GM23338 (cell line): ENCODE measurements at regions not wholly inside any gene's neighbourhood (a gene's known extent, or its start where the extent isn't known, plus 50 kb on each side); places are given as distances from the start of the nearest gene placed in this dataset.

Experiments used
- ATAC-seq: fragments of 200-7000 bp; cut with Tn5 transposase; 3 replicates; pipeline ENCODE4 v1.9.1; 2020
- DNase-seq: peaks from one replicate; pipeline ENCODE4 v3.0.0-alpha.2; 2015; ENCODE audit warnings: low spot score
- H2AFZ ChIP-seq: fragments of 200-600 bp; sonication (generic); 2 replicates; pipeline ENCODE4 v1.8.0; 2016; ENCODE audit warnings: antibody characterized with exemption, mild to moderate bottlenecking, moderate library complexity
- H3F3A ChIP-seq: fragments of 200-600 bp; sonication (generic); replicated peaks from 2 replicates; pipeline ENCODE4 v1.8.0; 2017; ENCODE audit warnings: antibody characterized with exemption, mixed run types, low read depth
- H3K27ac ChIP-seq: fragments of 200-600 bp; sonication (generic); 2 replicates; pipeline ENCODE4 v1.6.1; 2016; ENCODE audit warnings: low read depth
- H3K27me3 ChIP-seq: fragments of 200-600 bp; sonication (generic); 2 replicates; pipeline ENCODE4 v1.8.0; 2016; ENCODE audit warnings: mild to moderate bottlenecking, mixed run types, moderate library complexity; ENCODE audit not compliant: insufficient read depth
- H3K36me3 ChIP-seq: fragments of 200-600 bp; sonication (generic); 2 replicates; pipeline ENCODE4 v1.8.0; 2016; ENCODE audit warnings: mild to moderate bottlenecking; ENCODE audit not compliant: insufficient read depth
- H3K4me1 ChIP-seq: fragments of 200-600 bp; sonication (generic); 2 replicates; pipeline ENCODE4 v1.8.0; 2016; ENCODE audit warnings: mild to moderate bottlenecking, moderate library complexity; ENCODE audit not compliant: insufficient read depth
- H3K4me2 ChIP-seq: fragments of 200-600 bp; sonication (generic); 2 replicates; pipeline ENCODE4 v1.7.1; 2017; ENCODE audit warnings: mixed run types
- H3K4me3 ChIP-seq: fragments of 200-600 bp; sonication (generic); 2 replicates; pipeline ENCODE4 v1.6.1; 2016; ENCODE audit warnings: mixed run types
- H3K79me2 ChIP-seq: fragments of 200-600 bp; sonication (generic); replicated peaks from 2 replicates; pipeline ENCODE4 v1.8.0; 2017; ENCODE audit warnings: mild to moderate bottlenecking; ENCODE audit not compliant: insufficient read depth
- H3K9me2 ChIP-seq: fragments of 200-600 bp; sonication (generic); 2 replicates; pipeline ENCODE4 v1.8.0; 2017; ENCODE audit not compliant: insufficient read depth
- H4K20me1 ChIP-seq: fragments of 200-600 bp; sonication (generic); replicated peaks from 2 replicates; pipeline ENCODE4 v1.8.0; 2017; ENCODE audit warnings: mild to moderate bottlenecking; ENCODE audit not compliant: insufficient read depth
- H3K27ac Mint-ChIP-seq: 2 replicates; pipeline ENCODE4 v1.8.0; 2020; ENCODE audit warnings: inconsistent platforms, mild to moderate bottlenecking, moderate library complexity, mixed read lengths
- H3K27me3 Mint-ChIP-seq: 3 replicates; pipeline ENCODE4 v1.8.0; 2022; ENCODE audit warnings: low read depth, mild to moderate bottlenecking, moderate library complexity, mixed read lengths, inconsistent platforms; ENCODE audit not compliant: insufficient read depth, poor library complexity
- H3K36me3 Mint-ChIP-seq: 3 replicates; pipeline ENCODE4 v1.8.0; 2021; ENCODE audit warnings: low read depth, mild to moderate bottlenecking, inconsistent platforms, moderate library complexity, mixed read lengths
- H3K4me1 Mint-ChIP-seq: 3 replicates; pipeline ENCODE4 v1.8.0; 2020; ENCODE audit warnings: mild to moderate bottlenecking, inconsistent platforms, mixed read lengths
- H3K4me3 Mint-ChIP-seq: 3 replicates; pipeline ENCODE4 v1.8.0; 2021; ENCODE audit warnings: moderate library complexity, mild to moderate bottlenecking, inconsistent platforms, mixed read lengths
- H3K9me3 Mint-ChIP-seq: 3 replicates; pipeline ENCODE4 v1.8.0; 2020; ENCODE audit warnings: moderate library complexity, mild to moderate bottlenecking, inconsistent platforms, mixed read lengths
- CREB1 ChIP-seq: fragments of 250-450 bp; sonication (Bioruptor Pico); IDR thresholded peaks from 2 replicates; pipeline ENCODE4 v1.5.0; 2020; ENCODE audit warnings: low read depth, mild to moderate bottlenecking, moderate library complexity
- CTCF ChIP-seq, 2 experiments: fragments of 200-600 bp in 1 of 2; sonication (generic) in 1 of 2; conservative IDR thresholded peaks; 2 replicates each; pipeline versions ENCODE4 v1.5.1 to v1.6.1; 2016 to 2017; ENCODE audit warnings: antibody characterized with exemption in 2 of 2, low read depth in 2 of 2, mild to moderate bottlenecking in 2 of 2, moderate library complexity in 1 of 2
- ETS1 ChIP-seq: IDR thresholded peaks from 2 replicates; pipeline ENCODE4 v1.6.1; 2016; ENCODE audit warnings: antibody characterized with exemption
- EZH2 ChIP-seq: fragments of 200-600 bp; sonication (generic); IDR thresholded peaks from one replicate; pipeline ENCODE4 v1.8.0; 2017; ENCODE audit warnings: antibody characterized with exemption, mild to moderate bottlenecking, low read depth; ENCODE audit not compliant: unreplicated experiment
- EZH2phosphoT487 ChIP-seq: fragments of 200-600 bp; sonication (generic); IDR thresholded peaks from one replicate; pipeline ENCODE4 v1.8.1; 2018; ENCODE audit warnings: antibody characterized with exemption; ENCODE audit not compliant: unreplicated experiment
- JUNB ChIP-seq: IDR thresholded peaks from one replicate; pipeline ENCODE4 v1.6.1; 2016; ENCODE audit warnings: antibody characterized with exemption; ENCODE audit not compliant: unreplicated experiment
- NANOG ChIP-seq: IDR thresholded peaks from 2 replicates; pipeline ENCODE4 v1.6.1; 2016; ENCODE audit warnings: antibody characterized with exemption, borderline replicate concordance
- REST ChIP-seq: IDR thresholded peaks from one replicate; pipeline ENCODE4 v1.6.1; 2018; ENCODE audit warnings: antibody characterized with exemption; ENCODE audit not compliant: unreplicated experiment
- STAT1 ChIP-seq: IDR thresholded peaks from one replicate; pipeline ENCODE4 v1.6.1; 2016; ENCODE audit warnings: antibody characterized with exemption; ENCODE audit not compliant: unreplicated experiment
- ZNF114 ChIP-seq: fragments of 250-450 bp; sonication (Bioruptor Pico); IDR thresholded peaks from 2 replicates; pipeline ENCODE4 v1.5.0; 2020; ENCODE audit warnings: mild to moderate bottlenecking, moderate library complexity
- ZNF331 ChIP-seq: fragments of 250-450 bp; sonication (Bioruptor Pico); IDR thresholded peaks from 2 replicates; pipeline ENCODE4 v1.5.0; 2020; ENCODE audit warnings: low read depth, mild to moderate bottlenecking, moderate library complexity
- ZNF462 ChIP-seq: fragments of 250-450 bp; sonication (Bioruptor Pico); IDR thresholded peaks from 2 replicates; pipeline ENCODE4 v1.5.0; 2020; ENCODE audit warnings: mild to moderate bottlenecking, moderate library complexity

- Histone ChIP-seq H3K27me3 (no peaks in the 10 kb centered on the region), H3F3A (no peaks in the 10 kb centered on the region), H3K4me3 (no peak overlapping the region), H4K20me1 (no peaks in the 10 kb centered on the region), H3K9me2 (peaks cover 9% of the 10 kb centered on the region; the same call in 1 of the 2 replicates), H3K27ac (no peak overlapping the region), H3K36me3 (no peaks in the 10 kb centered on the region), H2AFZ (no peak overlapping the region), H3K79me2 (no peaks in the 10 kb centered on the region), H3K4me1 (peaks cover 21% of the 10 kb centered on the region), H3K4me2 (no peak overlapping the region)
- Mint-ChIP-seq H3K4me3 (no peak overlapping the region), H3K36me3 (0 out of 3 replicates have a peak, but pooled peaks cover 2% of the 10 kb centered on the region), H3K27me3 (no peaks in the 10 kb centered on the region), H3K27ac (no peak overlapping the region), H3K4me1 (peaks cover 21% of the 10 kb centered on the region), H3K9me3 (no peaks in the 10 kb centered on the region; the same call in 2 of the 3 replicates)
- TF ChIP-seq EZH2phosphoT487 (no peak), STAT1 (no peak), CTCF (conservative IDR thresholded peaks at IDR 0.05; ENCODE audit: low read depth in 2 of 2) (no peak), NANOG (no peak), JUNB (no peak), CREB1 (CRISPR knock-in tag) (no peak), ETS1 (no peak), ZNF114 (no peak), EZH2 (no peak), ZNF462 (no peak), ZNF331 (no peak), REST (no peak)
- no peak for ATAC-seq
- DNase-seq = no peak
Measured at GRCh38 chr7:25758559-25758958, 393.4 kb upstream of the NFE2L3 start.
